CD14-positive monocyte (primary cell): ENCODE measurements at regions not wholly inside any gene's neighbourhood (a gene's known extent, or its start where the extent isn't known, plus 50 kb on each side); places are given as distances from the start of the nearest gene placed in this dataset.

ENCODE experiments used
- DNase-seq, 3 donors: peaks; one replicate each; pipeline ENCODE4 v3.0.0-alpha.2; 2011 to 2022
- H2AFZ ChIP-seq: 2 replicates; pipeline ENCODE4 v1.6.0; 2012; ENCODE audit warnings: mild to moderate bottlenecking, low read depth, low read length, inconsistent platforms; ENCODE audit not compliant: insufficient read depth, poor library complexity, severe bottlenecking
- H3K27ac ChIP-seq, 2 donors: 1 replicate in 1 of 2; 2 replicates in 1 of 2; pipeline ENCODE4 v1.5.1; 2012 to 2013; ENCODE audit warnings: low read length in 2 of 2, control low read depth in 1 of 2, inconsistent platforms in 1 of 2, low read depth in 1 of 2, mild to moderate bottlenecking in 1 of 2
- H3K27me3 ChIP-seq, 2 donors: one replicate each; pipeline versions ENCODE4 v1.6.0 to v1.6.1; 2011 to 2013; ENCODE audit warnings: low read length in 2 of 2; ENCODE audit not compliant: control insufficient read depth in 2 of 2, insufficient read depth in 2 of 2
- H3K36me3 ChIP-seq, 2 donors: replicated peaks in 1 of 2; 1 replicate in 1 of 2; 2 replicates in 1 of 2; pipeline versions ENCODE4 v1.5.1 to v1.6.1; 2012 to 2013; ENCODE audit warnings: low read length in 2 of 2, control low read depth in 1 of 2, inconsistent platforms in 1 of 2, mild to moderate bottlenecking in 1 of 2; ENCODE audit not compliant: insufficient read depth in 2 of 2, control insufficient read depth in 1 of 2
- H3K4me1 ChIP-seq, 2 donors: 1 replicate in 1 of 2; 2 replicates in 1 of 2; pipeline versions ENCODE4 v1.5.1 to v1.6.1; 2012 to 2013; ENCODE audit warnings: low read length in 2 of 2, control low read depth in 1 of 2, inconsistent platforms in 1 of 2, mild to moderate bottlenecking in 1 of 2, moderate library complexity in 1 of 2; ENCODE audit not compliant: insufficient read depth in 2 of 2, control insufficient read depth in 1 of 2
- H3K4me2 ChIP-seq: replicated peaks from 2 replicates; pipeline ENCODE3; 2012; ENCODE audit warnings: low read length, moderate library complexity, mild to moderate bottlenecking; ENCODE audit not compliant: poor library complexity, severe bottlenecking; ENCODE audit errors: extremely low read depth
- H3K4me3 ChIP-seq, 3 experiments: fragments of 200-600 bp in 1 of 3; sonication (generic) in 1 of 3; replicated peaks in 1 of 3; 1 replicate in 2 of 3; 2 replicates in 1 of 3; pipeline ENCODE4 v1.5.1; 2011 to 2013; ENCODE audit warnings: low read length in 3 of 3, mild to moderate bottlenecking in 3 of 3, control low read depth in 2 of 3, low read depth in 2 of 3, inconsistent platforms in 1 of 3, moderate library complexity in 1 of 3
- H3K79me2 ChIP-seq: 2 replicates; pipeline ENCODE4 v1.6.0; 2012; ENCODE audit warnings: mild to moderate bottlenecking, control low read depth, inconsistent platforms, low read length, moderate library complexity; ENCODE audit not compliant: insufficient read depth
- H3K9ac ChIP-seq: 2 replicates; pipeline ENCODE4 v1.6.0; 2017; ENCODE audit warnings: low read length, mild to moderate bottlenecking; ENCODE audit not compliant: insufficient read depth, poor library complexity, severe bottlenecking
- H3K9me3 ChIP-seq, 2 donors: replicated peaks in 1 of 2; 1 replicate in 1 of 2; 2 replicates in 1 of 2; pipeline versions ENCODE4 v1.5.1 to v1.6.1; 2012 to 2013; ENCODE audit warnings: low read length in 2 of 2, control low read depth in 1 of 2; ENCODE audit not compliant: control insufficient read depth in 1 of 2, insufficient read depth in 1 of 2
- H4K20me1 ChIP-seq: 2 replicates; pipeline ENCODE4 v1.6.0; 2012; ENCODE audit warnings: mild to moderate bottlenecking, low read length, control low read depth, moderate library complexity; ENCODE audit not compliant: insufficient read depth
- H3K27ac Mint-ChIP-seq, 7 donors: one replicate each; pipeline ENCODE4 v1.8.0; 2020; ENCODE audit warnings: mild to moderate bottlenecking in 7 of 7, mixed read lengths in 7 of 7, moderate library complexity in 6 of 7, inconsistent platforms in 2 of 7
- H3K27me3 Mint-ChIP-seq, 3 donors: one replicate each; pipeline ENCODE4 v1.8.0; 2021 to 2022; ENCODE audit warnings: low read depth in 3 of 3, mild to moderate bottlenecking in 3 of 3, mixed read lengths in 3 of 3, moderate library complexity in 3 of 3, inconsistent platforms in 1 of 3
- H3K36me3 Mint-ChIP-seq, 2 donors: one replicate each; pipeline ENCODE4 v1.8.0; 2020; ENCODE audit warnings: mixed read lengths in 2 of 2, inconsistent platforms in 1 of 2, mild to moderate bottlenecking in 1 of 2
- H3K4me1 Mint-ChIP-seq: one replicate; pipeline ENCODE4 v1.8.0; 2020; ENCODE audit warnings: mild to moderate bottlenecking, mixed read lengths
- H3K4me3 Mint-ChIP-seq, 2 donors: one replicate each; pipeline ENCODE4 v1.8.0; 2020; ENCODE audit warnings: mild to moderate bottlenecking in 2 of 2, mixed read lengths in 2 of 2, moderate library complexity in 1 of 2
- H3K9me3 Mint-ChIP-seq, 7 donors: one replicate each; pipeline ENCODE4 v1.8.0; 2020 to 2022; ENCODE audit warnings: mixed read lengths in 7 of 7, mild to moderate bottlenecking in 6 of 7, moderate library complexity in 6 of 7, inconsistent platforms in 2 of 7
- CTCF ChIP-seq: fragments of 200-600 bp; IDR thresholded peaks from one replicate; pipeline ENCODE4 v1.8.0; 2022; ENCODE audit warnings: antibody characterized with exemption, mild to moderate bottlenecking
- WGBS: methylation state at CpG from one replicate; pipeline ENCODE4 v1.1.5; 2013; ENCODE audit warnings: missing lambda C conversion rate; ENCODE audit not compliant: insufficient coverage; 5-methylcytosine and 5-hydroxymethylcytosine counted together
- intact Hi-C, 2 donors: fragments of 100-400 bp; cut with micrococcal nuclease; formaldehyde crosslinking; loops; one replicate each; pipeline versions ENCODE4 v1.15.0 to v1.15.1; 2023

GRCh38 chr10:21077681-21078080 is 180.6 kb upstream of the NEBL start:
- Mint-ChIP-seq H3K36me3 (no peaks in the 10 kb centered on the region), H3K27ac (no peak overlapping the region), H3K4me1 (no peaks in the 10 kb centered on the region), H3K9me3 (no peaks in the 10 kb centered on the region), H3K4me3 (no peak overlapping the region), H3K27me3 (peaks cover 2 to 12% (median 7%) of the 10 kb centered on the region in 3 donors)
- H3K36me3 ChIP-seq, result no peaks in the 10 kb centered on the region
- H3K4me1 ChIP-seq, result no peaks in the 10 kb centered on the region
- H4K20me1 ChIP-seq, result no peaks in the 10 kb centered on the region
- H2AFZ ChIP-seq, result no peak overlapping the region
- DNase-seq, result no peak
- no peak overlapping the region for H3K4me3 ChIP-seq
- TF ChIP-seq CTCF, result no peak
- intact Hi-C loops, result no loop called here
- H3K79me2 ChIP-seq, result no peaks in the 10 kb centered on the region
- WGBS, result 87% methylated on average over 2 of the region's 5 CpGs
- no peaks in the 10 kb centered on the region for H3K27me3 ChIP-seq
- H3K27ac ChIP-seq, result no peak overlapping the region
- no peaks in the 10 kb centered on the region for H3K9me3 ChIP-seq
- H3K4me2 ChIP-seq, result no peak overlapping the region
- H3K9ac ChIP-seq, result no peak overlapping the region

DNA sequence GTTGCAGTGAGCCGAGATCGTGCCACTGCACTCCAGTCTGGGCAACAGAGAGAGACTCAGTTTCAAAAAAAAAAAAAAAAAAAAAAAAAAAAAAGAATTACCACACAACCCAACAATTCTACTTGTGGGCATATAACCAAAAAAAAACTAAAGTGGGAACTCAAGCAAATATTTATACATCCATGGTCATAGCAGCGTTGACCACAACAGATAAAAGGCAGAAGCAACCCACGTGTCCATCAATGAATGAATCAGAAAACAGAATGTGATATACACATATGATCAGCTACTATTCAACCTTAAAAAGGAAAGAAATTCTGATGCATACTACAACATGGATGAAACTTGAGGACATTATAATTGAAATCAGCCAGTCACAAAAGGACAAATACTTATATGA is 179.3 kb upstream of the NEBL start:
- no peak overlapping the region for H3K27ac Mint-ChIP-seq
- H3K79me2 ChIP-seq, result no peaks in the 10 kb centered on the region
- no peaks in the 10 kb centered on the region for H3K4me1 ChIP-seq
- H3K4me3 Mint-ChIP-seq, result no peak overlapping the region
- H3K27me3 Mint-ChIP-seq, result peaks cover 2 to 12% (median 5%) of the 10 kb centered on the region in 3 donors
- no peaks in the 10 kb centered on the region for H4K20me1 ChIP-seq
- H3K4me1 Mint-ChIP-seq, result no peaks in the 10 kb centered on the region
- intact Hi-C loops, result no loop called here
- no CpG with 5 or more reads among the region's 4 CpGs for WGBS
- no peak overlapping the region for H3K4me2 ChIP-seq
- no peak overlapping the region for H3K4me3 ChIP-seq
- no peaks in the 10 kb centered on the region for H3K36me3 ChIP-seq
- no peaks in the 10 kb centered on the region for H3K27me3 ChIP-seq
- no peaks in the 10 kb centered on the region for H3K9me3 ChIP-seq
- no peak overlapping the region for H3K9ac ChIP-seq
- DNase-seq, result no peak
- no peaks in the 10 kb centered on the region for H3K9me3 Mint-ChIP-seq
- no peak overlapping the region for H3K27ac ChIP-seq
- TF ChIP-seq CTCF, result no peak
- no peak overlapping the region for H2AFZ ChIP-seq
- H3K36me3 Mint-ChIP-seq, result no peaks in the 10 kb centered on the region
